HCT116 (cell line): ENCODE measurements at regions not wholly inside any gene's neighbourhood (a gene's known extent, or its start where the extent isn't known, plus 50 kb on each side); places are given as distances from the start of the nearest gene placed in this dataset.

Experiments used
- ATAC-seq: fragments of 200-7000 bp; cut with Tn5 transposase; 2 replicates; pipeline ENCODE4 v1.9.1; 2020; ENCODE audit warnings: mild to moderate bottlenecking, moderate library complexity
- BruUV-seq: library from RNA; stranded (reverse); fragments of 400-500 nt; replicated peaks from 2 replicates; lab custom pipeline; 2021; lab: Mats Ljungman, UMichigan
- CTCF ChIA-PET: fragments of 300-600 bp; sonication (Branson Sonifier 250); formaldehyde crosslinking; loops from one replicate; lab custom pipeline; 2021; ENCODE audit warnings: antibody characterized with exemption; lab: Charles Lee
- POLR2A ChIA-PET: fragments of 300-600, 350-600 bp; sonication (Branson Sonifier 250); formaldehyde crosslinking; loops from one replicate; lab custom pipeline; 2021; ENCODE audit warnings: antibody characterized with exemption; lab: Charles Lee
- RAD21 ChIA-PET, 2 experiments: fragments of 300-600 bp; sonication (Branson Sonifier 250); formaldehyde crosslinking; loops; one replicate each; lab custom pipeline; 2023; ENCODE audit warnings: low total read pairs in 2 of 2; ENCODE audit not compliant: uncharacterized antibody in 2 of 2, unreplicated experiment in 2 of 2, low non-redundant PET in 1 of 2; lab: Charles Lee
- DNase-seq: peaks from one replicate; pipeline ENCODE4 v3.0.0-alpha.2; 2010; ENCODE audit warnings: low read depth, low spot score
- H2AFZ ChIP-seq: fragments of 200-600 bp; shearing (Covaris generic), sonication (generic); 2 replicates; pipeline ENCODE4 v1.6.1; 2017; ENCODE audit warnings: low read depth, mixed run types, mixed read lengths, antibody characterized with exemption, low read length; ENCODE audit not compliant: poor library complexity, severe bottlenecking
- H3K27ac ChIP-seq: 2 replicates; pipeline ENCODE4 v1.5.1; 2012; ENCODE audit warnings: low read depth, low read length
- H3K27me3 ChIP-seq: fragments of 200-600 bp; sonication (generic); 2 replicates; pipeline ENCODE4 v1.6.1; 2016; ENCODE audit warnings: mixed run types, low read length, mixed read lengths; ENCODE audit not compliant: insufficient read depth
- H3K36me3 ChIP-seq, 2 experiments: fragments of 200-500 bp in 1 of 2; fragments of 200-600 bp in 1 of 2; sonication (Bioruptor generic) in 1 of 2; sonication (generic) in 1 of 2; 2 replicates each; pipeline versions ENCODE4 v1.5.1 to v1.6.1; 2014 to 2016; ENCODE audit warnings: low read length in 2 of 2, inconsistent platforms in 1 of 2, mixed read lengths in 1 of 2, mixed run types in 1 of 2; ENCODE audit not compliant: insufficient read depth in 2 of 2, control insufficient read depth in 1 of 2
- H3K4me1 ChIP-seq, 2 experiments: fragments of 200-600 bp in 1 of 2; sonication (generic) in 1 of 2; 2 replicates each; pipeline versions ENCODE4 v1.5.1 to v1.6.1; 2012 to 2017; ENCODE audit warnings: low read length in 2 of 2, inconsistent platforms in 1 of 2, mild to moderate bottlenecking in 1 of 2, mixed read lengths in 1 of 2, mixed run types in 1 of 2, moderate library complexity in 1 of 2; ENCODE audit not compliant: insufficient read depth in 2 of 2, control insufficient read depth in 1 of 2
- H3K4me2 ChIP-seq: fragments of 200-600 bp; sonication (generic); 2 replicates; pipeline ENCODE4 v1.6.1; 2017; ENCODE audit warnings: mixed run types, low read length, mixed read lengths
- H3K4me3 ChIP-seq, 2 experiments: fragments of 200-600 bp in 1 of 2; sonication (generic) in 1 of 2; replicated peaks in 1 of 2; 2 replicates each; pipeline ENCODE4 v1.5.1; 2011 to 2016; ENCODE audit warnings: low read length in 2 of 2, control low read depth in 1 of 2, low read depth in 1 of 2, mild to moderate bottlenecking in 1 of 2, mixed read lengths in 1 of 2, mixed run types in 1 of 2
- H3K79me2 ChIP-seq: fragments of 200-600 bp; sonication (generic); 2 replicates; pipeline ENCODE4 v1.6.1; 2017; ENCODE audit warnings: mild to moderate bottlenecking, mixed run types, low read length, moderate library complexity, mixed read lengths; ENCODE audit not compliant: insufficient read depth
- H3K9ac ChIP-seq: fragments of 200-600 bp; sonication (generic); 2 replicates; pipeline ENCODE4 v1.6.1; 2016; ENCODE audit warnings: low read length, mixed read lengths
- H3K9me2 ChIP-seq: fragments of 200-600 bp; sonication (generic), shearing (Covaris generic); 2 replicates; pipeline ENCODE4 v1.6.1; 2017; ENCODE audit warnings: mixed run types, mild to moderate bottlenecking, moderate library complexity; ENCODE audit not compliant: insufficient read depth
- H3K9me3 ChIP-seq, 2 experiments: fragments of 200-500 bp in 1 of 2; fragments of 200-600 bp in 1 of 2; sonication (Bioruptor generic) in 1 of 2; sonication (generic) in 1 of 2; 2 replicates each; pipeline ENCODE4 v1.6.1; 2014 to 2017; ENCODE audit warnings: low read length in 2 of 2, mixed read lengths in 2 of 2, inconsistent platforms in 1 of 2, low read depth in 1 of 2, mild to moderate bottlenecking in 1 of 2, mixed run types in 1 of 2, moderate library complexity in 1 of 2; ENCODE audit not compliant: control insufficient read depth in 1 of 2, insufficient read depth in 1 of 2
- H4K20me1 ChIP-seq: fragments of 200-600 bp; sonication (generic), shearing (Covaris generic); 2 replicates; pipeline ENCODE4 v1.6.1; 2017; ENCODE audit warnings: mixed run types, mild to moderate bottlenecking, moderate library complexity; ENCODE audit not compliant: insufficient read depth
- ATF3 ChIP-seq: IDR thresholded peaks from 2 replicates; pipeline ENCODE4 v1.6.1; 2012
- CEBPB ChIP-seq: IDR thresholded peaks from 2 replicates; pipeline ENCODE4 v1.6.1; 2012; ENCODE audit warnings: low read depth
- CTCF ChIP-seq, 3 experiments: fragments of 200-600 bp in 1 of 3; sonication (generic) in 1 of 3; IDR thresholded peaks in 2 of 3; conservative IDR thresholded peaks in 1 of 3; 2 replicates each; pipeline ENCODE4 v1.5.1; 2012 to 2017; ENCODE audit warnings: low read depth in 2 of 3, low read length in 2 of 3, antibody characterized with exemption in 1 of 3, borderline replicate concordance in 1 of 3, control low read depth in 1 of 3, mild to moderate bottlenecking in 1 of 3, mixed read lengths in 1 of 3, mixed run types in 1 of 3, moderate library complexity in 1 of 3; ENCODE audit not compliant: insufficient read depth in 1 of 3
- EGR1 ChIP-seq: IDR thresholded peaks from 2 replicates; pipeline ENCODE4 v1.6.1; 2012; ENCODE audit warnings: low read depth
- ELF1 ChIP-seq: IDR thresholded peaks from 2 replicates; pipeline ENCODE4 v1.6.1; 2012; ENCODE audit warnings: low read depth, borderline replicate concordance
- EZH2 ChIP-seq: fragments of 200-600 bp; sonication (generic); IDR thresholded peaks from 2 replicates; pipeline ENCODE4 v1.6.1; 2017; ENCODE audit warnings: antibody characterized with exemption, mixed run types
- EZH2phosphoT487 ChIP-seq: fragments of 200-600 bp; IDR thresholded peaks from 2 replicates; pipeline ENCODE4 v1.6.1; 2018; ENCODE audit warnings: antibody characterized with exemption, borderline replicate concordance
- FOSL1 ChIP-seq: IDR thresholded peaks from 2 replicates; pipeline ENCODE4 v1.6.1; 2012; ENCODE audit warnings: low read depth
- JUND ChIP-seq: IDR thresholded peaks from 2 replicates; pipeline ENCODE4 v1.6.1; 2012
- MAX ChIP-seq: IDR thresholded peaks from 2 replicates; pipeline ENCODE4 v1.6.1; 2012
- POLR2A ChIP-seq: IDR thresholded peaks from 2 replicates; pipeline ENCODE4 v1.7.0; 2011; ENCODE audit warnings: borderline replicate concordance; ENCODE audit not compliant: insufficient read depth, insufficient read length; ENCODE audit errors: extremely low read depth
- POLR2AphosphoS5 ChIP-seq: IDR thresholded peaks from 2 replicates; pipeline ENCODE4 v1.6.1; 2011; ENCODE audit warnings: mild to moderate bottlenecking, low read depth, low read length, moderate library complexity
- RAD21 ChIP-seq: IDR thresholded peaks from 2 replicates; pipeline ENCODE4 v1.6.1; 2012; ENCODE audit warnings: low read depth, mild to moderate bottlenecking
- REST ChIP-seq: IDR thresholded peaks from 2 replicates; pipeline ENCODE4 v1.6.1; 2012; ENCODE audit warnings: low read depth
- SP1 ChIP-seq: IDR thresholded peaks from 2 replicates; pipeline ENCODE4 v1.6.1; 2012; ENCODE audit warnings: low read depth
- YY1 ChIP-seq: IDR thresholded peaks from 2 replicates; pipeline ENCODE4 v1.6.1; 2011; ENCODE audit warnings: low read length, low read depth, moderate library complexity, mild to moderate bottlenecking; ENCODE audit not compliant: insufficient replicate concordance; ENCODE audit errors: extremely low read depth
- ZBTB33 ChIP-seq: IDR thresholded peaks from 2 replicates; pipeline ENCODE4 v1.6.1; 2011; ENCODE audit warnings: mild to moderate bottlenecking, low read length, moderate library complexity; ENCODE audit not compliant: insufficient replicate concordance; ENCODE audit errors: extremely low read depth
- ZFX ChIP-seq: fragments of 450-650 bp; IDR thresholded peaks from 2 replicates; pipeline ENCODE4 v1.6.1; 2017
- intact Hi-C: fragments of 100-400 bp; cut with micrococcal nuclease; formaldehyde crosslinking; loops from 2 replicates; pipeline ENCODE4 v1.10.0; 2022

- POLR2A ChIA-PET = no interaction called here
- Histone ChIP-seq H2AFZ (no peak overlapping the region), H3K9ac (no peak overlapping the region), H3K36me3 (no peaks in the 10 kb centered on the region), H3K27ac (no peak overlapping the region), H3K79me2 (no peaks in the 10 kb centered on the region), H3K27me3 (peaks cover 12% of the 10 kb centered on the region; the same call in 1 of the 2 replicates), H3K9me3 (no peaks in the 10 kb centered on the region), H3K4me3 (no peak overlapping the region), H4K20me1 (no peaks in the 10 kb centered on the region), H3K9me2 (no peaks in the 10 kb centered on the region), H3K4me1 (no peaks in the 10 kb centered on the region), H3K4me2 (no peak overlapping the region)
- CTCF ChIA-PET = no interaction called here
- TF ChIP-seq ATF3 (no peak), EZH2phosphoT487 (no peak), ZBTB33 (no peak), CEBPB (no peak), RAD21 (no peak), FOSL1 (no peak), ZFX (no peak), EZH2 (no peak), SP1 (no peak), MAX (no peak), ELF1 (no peak), CTCF (IDR thresholded peaks at IDR 0.05 in 2 of 3, conservative IDR thresholded peaks at IDR 0.05 in 1 of 3; ENCODE audit: borderline replicate concordance in 1 of 3, insufficient read depth in 1 of 3, low read depth in 2 of 3, low read length in 2 of 3) (no peak), POLR2AphosphoS5 (no peak), POLR2A (no peak), JUND (no peak), REST (no peak), EGR1 (no peak), YY1 (no peak)
- RAD21 ChIA-PET = no interaction called here
- no peak for DNase-seq
- intact Hi-C loops = no loop called here
- no TSS peak for BruUV-seq
- no peak for ATAC-seq
These were observed 186.8 kb upstream of the C1orf174 start for GRCh38 chr1:4086921-4087320.
